Astrocyte of the spinal cord (primary cell): ENCODE measurements at regions not wholly inside any gene's neighbourhood (a gene's known extent, or its start where the extent isn't known, plus 50 kb on each side); places are given as distances from the start of the nearest gene placed in this dataset.
"Not testable (repeated sequence)": the region's sequence is repeated elsewhere in the genome, so short reads cannot be mapped to it uniquely, and the experiment has no call there.

Source experiments
- DNase-seq: peaks from one replicate; pipeline ENCODE4 v3.0.0; 2011; ENCODE audit warnings: low read depth, low spot score
- H3K4me3 ChIP-seq: 2 replicates; pipeline ENCODE4 v1.5.1; 2011; ENCODE audit warnings: low read depth, mild to moderate bottlenecking, low read length, moderate library complexity
- CTCF ChIP-seq: IDR thresholded peaks from 2 replicates; pipeline ENCODE4 v1.5.1; 2012; ENCODE audit warnings: low read depth, mild to moderate bottlenecking, low read length, inconsistent platforms
- in situ Hi-C: cut with HindIII; loops from 2 replicates; pipeline ENCODE4 v1.10.0; 2017; ENCODE audit warnings: low sequenced_read_pairs

GRCh38 chr3:72068621-72069020 is 283.7 kb upstream of the PROK2 start:
- in situ Hi-C loops, result no loop called here
- H3K4me3 ChIP-seq, result no peak overlapping the region
- TF ChIP-seq CTCF, result no peak
- no peak for DNase-seq

DNA sequence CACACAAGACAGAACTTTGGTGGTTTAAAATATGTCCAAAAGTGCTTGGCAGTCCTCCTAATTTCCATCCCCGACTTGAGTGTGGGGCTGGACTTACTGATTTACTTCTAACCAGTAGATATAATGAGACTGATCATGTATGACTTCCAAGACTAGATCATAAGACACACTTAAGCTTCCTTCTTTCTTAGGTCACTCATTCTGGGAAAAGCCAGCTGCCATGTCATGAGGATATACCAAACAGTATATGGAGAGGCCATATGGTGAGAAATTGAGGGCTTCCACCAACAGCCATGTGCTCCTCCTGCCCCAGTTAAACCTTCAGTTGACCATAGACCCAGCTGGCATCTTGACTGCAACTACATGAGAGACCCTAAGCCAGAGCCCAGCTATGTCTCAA is 282.8 kb upstream of the PROK2 start:
- in situ Hi-C loops, result no loop called here
- H3K4me3 ChIP-seq, result no peak overlapping the region
- DNase-seq, result no peak
- TF ChIP-seq CTCF, result no peak

DNA sequence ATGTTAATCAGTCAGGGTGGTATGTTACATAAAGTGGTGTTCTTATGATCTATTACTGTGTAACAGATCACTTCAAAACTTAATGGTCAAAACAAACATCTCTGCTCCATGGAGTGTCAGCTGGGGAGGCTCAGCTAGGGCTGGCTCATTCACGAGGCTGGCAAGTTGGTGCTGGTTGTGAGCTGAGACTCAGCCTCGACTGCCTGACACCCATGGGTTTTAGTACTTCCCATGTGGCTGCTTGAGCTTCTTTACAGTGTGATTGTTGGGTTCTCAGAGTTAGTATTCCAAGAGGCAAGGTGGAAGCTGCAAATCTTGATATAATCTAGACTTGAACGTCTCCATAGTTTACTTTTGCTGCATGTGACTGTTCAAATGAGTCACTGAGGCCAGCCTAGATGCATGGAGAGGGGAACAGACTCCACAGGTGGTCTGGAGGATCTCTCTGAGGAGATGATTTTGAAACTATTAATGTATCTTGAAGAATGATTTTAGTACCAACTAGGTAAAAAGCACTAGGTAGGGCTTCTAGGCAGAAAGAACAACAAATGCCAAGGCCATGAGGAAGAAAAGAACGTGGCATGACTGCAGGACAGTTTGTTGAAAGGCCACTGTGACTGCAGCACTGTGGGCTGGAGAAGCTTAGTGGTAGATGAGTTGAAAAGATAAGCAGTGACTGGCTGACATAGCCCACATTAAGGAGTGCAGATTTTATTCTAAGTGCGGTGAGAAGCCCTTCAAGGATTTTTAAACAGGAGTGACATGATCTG is 281.1 kb upstream of the PROK2 start:
- in situ Hi-C loops, result no loop called here
- DNase-seq, result no peak
- no peak for TF ChIP-seq CTCF
- H3K4me3 ChIP-seq, result no peak overlapping the region

- in situ Hi-C loops, result no loop called here
- no peak for TF ChIP-seq CTCF
- no peak overlapping the region for H3K4me3 ChIP-seq
- DNase-seq, result no peak
These were observed 280.3 kb upstream of the PROK2 start for GRCh38 chr3:72065236-72065635.

DNA sequence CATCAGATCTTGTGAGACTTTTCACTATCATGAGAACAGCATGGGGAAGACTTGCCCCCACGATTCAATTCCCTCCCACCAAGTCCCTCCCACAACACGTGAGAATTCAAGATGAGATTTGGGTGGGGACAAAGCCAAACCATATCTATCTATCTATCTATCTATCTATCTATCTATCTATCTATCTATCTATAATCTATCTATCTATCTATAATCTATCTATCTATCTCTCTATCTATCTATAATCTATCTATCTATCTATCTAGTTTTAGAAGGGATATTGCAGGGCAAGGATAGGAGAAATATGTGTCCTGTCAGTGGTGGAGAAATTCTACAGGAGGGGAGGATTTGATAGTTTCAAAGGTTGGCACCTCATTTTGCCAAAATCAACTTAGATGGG is 279.8 kb upstream of the PROK2 start:
- in situ Hi-C loops, H3K4me3 ChIP-seq, DNase-seq: not testable (repeated sequence)

DNA sequence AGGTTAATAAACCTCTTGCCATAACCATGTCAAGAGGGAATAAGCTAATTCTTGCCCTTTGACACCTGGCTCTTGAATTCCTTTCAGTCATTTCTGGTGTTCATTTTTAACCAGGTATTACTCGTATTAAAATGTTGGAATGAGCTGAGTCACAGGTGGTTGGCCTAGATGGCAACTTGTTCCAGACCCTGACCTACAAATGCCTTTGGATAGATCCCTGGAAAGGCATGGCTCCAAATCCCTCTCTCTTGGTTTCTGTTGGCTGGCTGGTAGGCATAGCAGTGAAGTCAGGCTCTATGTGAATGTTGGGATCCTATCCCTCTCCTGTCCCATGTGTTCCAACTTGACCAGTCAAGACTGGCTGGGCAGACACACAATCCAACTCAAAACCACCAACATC is 277.1 kb upstream of the PROK2 start:
- no peak for DNase-seq
- in situ Hi-C loops, result no loop called here
- no peak for TF ChIP-seq CTCF
- H3K4me3 ChIP-seq, result no peak overlapping the region

- TF ChIP-seq CTCF, result no peak
- no peak overlapping the region for H3K4me3 ChIP-seq
- no peak for DNase-seq
- in situ Hi-C loops, result no loop called here
These were observed 275.6 kb upstream of the PROK2 start for GRCh38 chr3:72060447-72061034.
